Ascending aorta (tissue), 2 donors: ENCODE measurements at regions not wholly inside any gene's neighbourhood (a gene's known extent, or its start where the extent isn't known, plus 50 kb on each side); places are given as distances from the start of the nearest gene placed in this dataset.

ENCODE experiments used
- DNase-seq, 2 donors: peaks; one replicate each; pipeline ENCODE4 v3.0.0-alpha.2; 2019; ENCODE audit warnings: low spot score in 2 of 2
- H3K27ac ChIP-seq, 2 donors: fragments of 200-600 bp; sonication (generic); one replicate each; pipeline ENCODE4 v1.5.1; 2016 to 2017; ENCODE audit warnings: mild to moderate bottlenecking in 1 of 2
- H3K27me3 ChIP-seq: fragments of 200-600 bp; sonication (generic); one replicate; pipeline ENCODE4 v1.5.1; 2017
- H3K36me3 ChIP-seq, 2 donors: fragments of 200-600 bp; sonication (generic); one replicate each; pipeline ENCODE4 v1.5.1; 2016
- H3K4me1 ChIP-seq, 2 donors: fragments of 200-600 bp; sonication (generic); one replicate each; pipeline ENCODE4 v1.5.1; 2016 to 2017; ENCODE audit warnings: mild to moderate bottlenecking in 1 of 2
- H3K4me3 ChIP-seq, 2 donors: fragments of 200-600 bp; sonication (generic); one replicate each; pipeline ENCODE4 v1.5.1; 2016 to 2017; ENCODE audit warnings: mild to moderate bottlenecking in 1 of 2
- H3K9me3 ChIP-seq, 2 donors: fragments of 200-600 bp; sonication (generic); one replicate each; pipeline ENCODE4 v1.5.1; 2016
- CTCF ChIP-seq, 3 experiments: fragments of 200-600 bp in 2 of 3; fragments of 450-650 bp in 1 of 3; sonication (generic) in 2 of 3; IDR thresholded peaks; one replicate each; pipeline ENCODE4 v1.5.1; 2016 to 2019; ENCODE audit warnings: antibody characterized with exemption in 3 of 3, mild to moderate bottlenecking in 1 of 3, moderate library complexity in 1 of 3
- intact Hi-C: fragments of 100-400 bp; cut with DNase I; formaldehyde crosslinking; loops from one replicate; pipeline ENCODE4 v1.15.1; 2023

- intact Hi-C loops, result no loop called here
- no peak for TF ChIP-seq CTCF (IDR thresholded peaks at IDR 0.05)
- no peaks in the 10 kb centered on the region for H3K9me3 ChIP-seq
Observed at GRCh38 chr20:55242853-55243252, 762.5 kb downstream of the CBLN4 start.

DNA sequence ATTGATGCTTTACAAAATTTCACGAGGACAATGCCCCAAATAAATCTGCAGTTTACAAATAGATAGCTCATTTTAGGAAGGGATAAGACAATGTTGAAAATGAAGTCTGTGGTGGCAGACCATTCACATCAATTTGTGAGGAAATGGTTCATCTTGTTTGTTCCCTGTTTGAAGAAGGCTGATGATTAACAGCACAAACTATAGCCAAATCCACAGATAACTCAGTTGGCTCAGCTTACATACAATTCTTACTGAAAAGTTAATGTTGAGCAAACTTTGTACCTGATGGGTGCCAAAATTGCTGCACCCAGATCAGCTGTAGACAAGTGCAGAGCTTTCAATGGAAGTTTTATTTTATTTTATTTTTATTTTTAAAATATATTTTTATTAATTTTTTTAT lies 763.9 kb downstream of the DOK5 start:
- no peak overlapping the region for H3K4me3 ChIP-seq
- no peaks in the 10 kb centered on the region for H3K36me3 ChIP-seq
- no peak for TF ChIP-seq CTCF (IDR thresholded peaks at IDR 0.05)
- DNase-seq, result no peak
- no peaks in the 10 kb centered on the region for H3K9me3 ChIP-seq
- H3K4me1 ChIP-seq, result no peaks in the 10 kb centered on the region
- H3K27me3 ChIP-seq, result no peaks in the 10 kb centered on the region
- H3K27ac ChIP-seq, result no peak overlapping the region
- intact Hi-C loops, result no loop called here

More at GRCh38 chr20:55242853-55243252, 762.5 kb downstream of the CBLN4 start:
- Histone ChIP-seq H3K27me3 (no peaks in the 10 kb centered on the region), H3K36me3 (no peaks in the 10 kb centered on the region), H3K4me1 (no peaks in the 10 kb centered on the region), H3K4me3 (no peak overlapping the region), H3K27ac (no peak overlapping the region)
- DNase-seq, result no peak

DNA sequence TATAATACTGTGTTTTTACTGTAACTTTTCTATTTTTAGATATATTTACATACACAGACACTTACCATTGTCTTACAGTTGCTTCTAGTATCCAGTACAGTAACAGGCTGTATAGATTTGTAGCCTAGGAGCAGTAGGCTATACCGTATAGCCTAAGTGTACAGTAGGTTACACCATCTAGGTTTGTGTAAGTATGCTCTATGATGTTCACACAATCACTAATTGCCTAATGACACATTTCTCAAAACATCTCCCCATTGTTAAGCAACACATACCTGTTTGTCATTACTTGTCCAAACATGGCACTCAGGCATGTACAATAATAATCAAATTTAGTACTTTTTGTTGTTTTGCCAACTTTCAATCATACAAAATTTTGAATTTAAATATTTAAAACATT lies 757.3 kb downstream of the DOK5 start:
- no peak for TF ChIP-seq CTCF (IDR thresholded peaks at IDR 0.05)
- intact Hi-C loops, result no loop called here

GRCh38 chr20:55229451-55229850 lies 754.1 kb downstream of the DOK5 start:
- no peak for TF ChIP-seq CTCF (IDR thresholded peaks at IDR 0.05)
- no peak overlapping the region for H3K27ac ChIP-seq
- H3K27me3 ChIP-seq, result no peaks in the 10 kb centered on the region
- intact Hi-C loops, result no loop called here
- H3K36me3 ChIP-seq, result no peaks in the 10 kb centered on the region
- no peaks in the 10 kb centered on the region for H3K4me1 ChIP-seq
- H3K9me3 ChIP-seq, result no peaks in the 10 kb centered on the region
- H3K4me3 ChIP-seq, result no peak overlapping the region
- DNase-seq, result no peak

More for the DNA sequence above, 757.3 kb downstream of the DOK5 start:
- Histone ChIP-seq H3K4me1 (no peaks in the 10 kb centered on the region), H3K36me3 (no peaks in the 10 kb centered on the region), H3K27ac (no peak overlapping the region), H3K27me3 (no peaks in the 10 kb centered on the region), H3K4me3 (no peak overlapping the region), H3K9me3 (no peaks in the 10 kb centered on the region)
- DNase-seq, result no peak

GRCh38 chr20:55216525-55217242 lies 741.3 kb downstream of the DOK5 start:
- H3K9me3 ChIP-seq, result no peaks in the 10 kb centered on the region
- no peak for DNase-seq
- H3K4me3 ChIP-seq, result no peak overlapping the region
- H3K27me3 ChIP-seq, result no peaks in the 10 kb centered on the region
- intact Hi-C loops, result no loop called here
- H3K4me1 ChIP-seq, result no peaks in the 10 kb centered on the region
- no peak overlapping the region for H3K27ac ChIP-seq
- H3K36me3 ChIP-seq, result no peaks in the 10 kb centered on the region
- TF ChIP-seq CTCF (IDR thresholded peaks at IDR 0.05), result no peak

GRCh38 chr20:55213653-55214052 lies 738.3 kb downstream of the DOK5 start:
- Histone ChIP-seq H3K27me3 (no peaks in the 10 kb centered on the region), H3K4me3 (no peak overlapping the region), H3K27ac (no peak overlapping the region), H3K36me3 (no peaks in the 10 kb centered on the region), H3K4me1 (no peaks in the 10 kb centered on the region), H3K9me3 (no peaks in the 10 kb centered on the region)
- no peak for DNase-seq
- intact Hi-C loops, result no loop called here
- no peak for TF ChIP-seq CTCF (IDR thresholded peaks at IDR 0.05)
